ENCODE measurements at regions not wholly inside any gene's neighbourhood (a gene's known extent, or its start where the extent isn't known, plus 50 kb on each side); places are given as distances from the start of the nearest gene placed in this dataset.

GRCh38 chr3:193764959-193765358, 172.0 kb downstream of the OPA1 start:
- no peak for TF ChIP-seq GABPA (IDR thresholded peaks at IDR 0.05; ENCODE audit: borderline replicate concordance, insufficient read depth, low read length)
- TF ChIP-seq POLR2AphosphoS5 (IDR thresholded peaks at IDR 0.05; ENCODE audit: low read depth, low read length): no peak
- no peak for TF ChIP-seq CTCF (IDR thresholded peaks at IDR 0.05; ENCODE audit: control extremely low read depth in 1 of 3, insufficient read depth in 1 of 3, low read depth in 1 of 3, low read length in 3 of 3)
- no peak for TF ChIP-seq TCF12 (IDR thresholded peaks at IDR 0.05; ENCODE audit: low read depth, low read length)
- TF ChIP-seq CEBPB (IDR thresholded peaks at IDR 0.05; ENCODE audit: low read depth, low read length): no peak
- TF ChIP-seq JUND (IDR thresholded peaks at IDR 0.05; ENCODE audit: low read length): no peak
- no peak for TF ChIP-seq POLR2A (IDR thresholded peaks at IDR 0.05; ENCODE audit: control extremely low read depth in 1 of 2, low read depth in 2 of 2, low read length in 2 of 2)
- no peak for TF ChIP-seq SP4 (IDR thresholded peaks at IDR 0.05; ENCODE audit: low read length)
- TF ChIP-seq SP1 (IDR thresholded peaks at IDR 0.05; ENCODE audit: low read depth, low read length): no peak
- TF ChIP-seq BACH1 (IDR thresholded peaks at IDR 0.05; ENCODE audit: low read length): no peak
- TF ChIP-seq EP300 (IDR thresholded peaks at IDR 0.05; ENCODE audit: borderline replicate concordance in 1 of 2, low read depth in 2 of 2, low read length in 2 of 2): no peak
- TF ChIP-seq CHD2 (IDR thresholded peaks at IDR 0.05; ENCODE audit: low read length): no peak
- no peak for TF ChIP-seq E2F6 (IDR thresholded peaks at IDR 0.05)
- TF ChIP-seq RBBP5 (IDR thresholded peaks at IDR 0.05; ENCODE audit: borderline replicate concordance, low read depth, low read length): no peak

All from H1 (cell line).